Osteoblast (primary cell): ENCODE measurements at regions not wholly inside any gene's neighbourhood (a gene's known extent, or its start where the extent isn't known, plus 50 kb on each side); places are given as distances from the start of the nearest gene placed in this dataset.
A peak's percentile ranks its signal among the peaks of the same experiment; 100 is the strongest.

Experiments
- DNase-seq: peaks from one replicate; pipeline ENCODE4 v3.0.0; 2011; ENCODE audit warnings: low spot score, mixed read lengths; ENCODE audit not compliant: insufficient read length; ENCODE audit errors: missing footprints
- H2AFZ ChIP-seq: 2 replicates; pipeline ENCODE4 v1.6.0; 2011; ENCODE audit warnings: mild to moderate bottlenecking, low read length
- H3K27ac ChIP-seq: 2 replicates; pipeline ENCODE4 v1.5.1; 2011; ENCODE audit warnings: mild to moderate bottlenecking, low read depth, low read length, moderate library complexity
- H3K27me3 ChIP-seq: 2 replicates; pipeline ENCODE4 v1.6.0; 2012; ENCODE audit warnings: mild to moderate bottlenecking, control low read depth, inconsistent platforms, low read length, moderate library complexity; ENCODE audit not compliant: insufficient read depth
- H3K36me3 ChIP-seq: 2 replicates; pipeline ENCODE4 v1.5.1; 2011; ENCODE audit warnings: mild to moderate bottlenecking, low read length, control low read depth, moderate library complexity; ENCODE audit not compliant: insufficient read depth
- H3K4me1 ChIP-seq: 2 replicates; pipeline ENCODE4 v1.5.1; 2011; ENCODE audit warnings: mild to moderate bottlenecking, low read length, control low read depth, moderate library complexity; ENCODE audit not compliant: insufficient read depth
- H3K4me2 ChIP-seq: 2 replicates; pipeline ENCODE4 v1.6.0; 2011; ENCODE audit warnings: mild to moderate bottlenecking, low read length; ENCODE audit not compliant: insufficient read depth
- H3K4me3 ChIP-seq: fragments of 200-600 bp; sonication (generic); 3 replicates; pipeline ENCODE4 v1.5.1; 2012; ENCODE audit warnings: mild to moderate bottlenecking, low read length, inconsistent platforms; ENCODE audit not compliant: insufficient read depth
- H3K79me2 ChIP-seq: 2 replicates; pipeline ENCODE4 v1.6.0; 2012; ENCODE audit warnings: mild to moderate bottlenecking, low read length, control low read depth, inconsistent platforms; ENCODE audit not compliant: insufficient read depth
- H3K9me3 ChIP-seq: 2 replicates; pipeline ENCODE4 v1.5.1; 2011; ENCODE audit warnings: low read depth, low read length, control low read depth
- H4K20me1 ChIP-seq: 2 replicates; pipeline ENCODE4 v1.6.0; 2012; ENCODE audit warnings: mild to moderate bottlenecking, low read length, control low read depth; ENCODE audit not compliant: insufficient read depth
- TF ChIP-seq, protein P1 (sequence below): IDR thresholded peaks from 2 replicates; pipeline ENCODE4 v1.5.1; 2011; ENCODE audit warnings: mild to moderate bottlenecking, low read depth, low read length, moderate library complexity; ENCODE audit errors: extremely low read depth

DNA sequence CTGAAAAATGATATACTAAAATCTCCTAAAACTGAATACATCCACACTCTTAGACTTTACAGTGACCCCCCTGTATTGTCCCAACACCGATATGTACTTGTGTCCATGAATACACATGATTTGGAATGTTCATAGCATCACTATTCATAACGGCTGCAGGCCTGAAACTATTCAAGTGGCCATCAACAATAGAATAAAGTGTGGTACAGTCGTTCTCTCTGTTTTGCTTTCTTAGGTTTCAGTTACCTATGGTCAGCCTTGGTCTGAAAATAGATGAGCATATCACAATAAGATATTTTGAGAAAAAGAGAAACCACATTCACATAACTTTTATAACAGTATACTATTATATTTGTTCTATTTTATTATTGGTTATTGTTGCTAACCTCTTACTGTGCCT, 150.6 kb downstream of the ASCL4 start:
- Histone ChIP-seq H4K20me1 (no peaks in the 10 kb centered on the region), H3K4me1 (no peaks in the 10 kb centered on the region), H3K27ac (no peak overlapping the region), H3K79me2 (no peaks in the 10 kb centered on the region), H3K27me3 (no peaks in the 10 kb centered on the region), H2AFZ (no peak overlapping the region), H3K36me3 (no peaks in the 10 kb centered on the region), H3K4me2 (no peak overlapping the region), H3K9me3 (no peaks in the 10 kb centered on the region), H3K4me3 (no peak overlapping the region)
- TF ChIP-seq, protein P1, sequence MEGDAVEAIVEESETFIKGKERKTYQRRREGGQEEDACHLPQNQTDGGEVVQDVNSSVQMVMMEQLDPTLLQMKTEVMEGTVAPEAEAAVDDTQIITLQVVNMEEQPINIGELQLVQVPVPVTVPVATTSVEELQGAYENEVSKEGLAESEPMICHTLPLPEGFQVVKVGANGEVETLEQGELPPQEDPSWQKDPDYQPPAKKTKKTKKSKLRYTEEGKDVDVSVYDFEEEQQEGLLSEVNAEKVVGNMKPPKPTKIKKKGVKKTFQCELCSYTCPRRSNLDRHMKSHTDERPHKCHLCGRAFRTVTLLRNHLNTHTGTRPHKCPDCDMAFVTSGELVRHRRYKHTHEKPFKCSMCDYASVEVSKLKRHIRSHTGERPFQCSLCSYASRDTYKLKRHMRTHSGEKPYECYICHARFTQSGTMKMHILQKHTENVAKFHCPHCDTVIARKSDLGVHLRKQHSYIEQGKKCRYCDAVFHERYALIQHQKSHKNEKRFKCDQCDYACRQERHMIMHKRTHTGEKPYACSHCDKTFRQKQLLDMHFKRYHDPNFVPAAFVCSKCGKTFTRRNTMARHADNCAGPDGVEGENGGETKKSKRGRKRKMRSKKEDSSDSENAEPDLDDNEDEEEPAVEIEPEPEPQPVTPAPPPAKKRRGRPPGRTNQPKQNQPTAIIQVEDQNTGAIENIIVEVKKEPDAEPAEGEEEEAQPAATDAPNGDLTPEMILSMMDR, result no peak
- no peak for DNase-seq

DNA sequence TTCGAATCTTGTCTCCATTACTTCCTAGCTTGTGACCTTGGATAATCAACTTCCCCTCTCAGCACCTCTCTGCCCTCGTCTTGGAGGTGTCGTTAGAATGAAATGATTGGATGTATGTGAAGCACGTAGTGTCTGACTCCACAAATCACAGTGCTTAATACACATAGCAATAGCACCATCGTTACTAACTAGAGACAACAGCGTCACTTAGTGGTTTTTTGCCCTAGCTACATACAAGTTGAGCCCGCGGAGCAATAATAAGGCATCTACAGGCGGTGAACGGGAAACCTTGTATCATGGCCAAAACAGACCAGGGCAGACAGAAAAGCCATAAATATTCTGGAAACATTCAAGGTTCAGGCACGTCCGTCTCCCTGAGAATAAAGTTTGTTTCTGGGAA, 154.9 kb downstream of the ASCL4 start:
- Histone ChIP-seq H3K79me2 (no peaks in the 10 kb centered on the region), H3K27me3 (peaks cover 4% of the 10 kb centered on the region), H3K4me1 (no peaks in the 10 kb centered on the region), H3K27ac (no peak overlapping the region), H3K4me2 (no peak overlapping the region), H3K4me3 (no peak overlapping the region), H3K9me3 (no peaks in the 10 kb centered on the region), H3K36me3 (no peaks in the 10 kb centered on the region), H2AFZ (no peak overlapping the region), H4K20me1 (no peaks in the 10 kb centered on the region)
- DNase-seq, result no peak
- TF ChIP-seq, protein P1, result peak; percentile 61

DNA sequence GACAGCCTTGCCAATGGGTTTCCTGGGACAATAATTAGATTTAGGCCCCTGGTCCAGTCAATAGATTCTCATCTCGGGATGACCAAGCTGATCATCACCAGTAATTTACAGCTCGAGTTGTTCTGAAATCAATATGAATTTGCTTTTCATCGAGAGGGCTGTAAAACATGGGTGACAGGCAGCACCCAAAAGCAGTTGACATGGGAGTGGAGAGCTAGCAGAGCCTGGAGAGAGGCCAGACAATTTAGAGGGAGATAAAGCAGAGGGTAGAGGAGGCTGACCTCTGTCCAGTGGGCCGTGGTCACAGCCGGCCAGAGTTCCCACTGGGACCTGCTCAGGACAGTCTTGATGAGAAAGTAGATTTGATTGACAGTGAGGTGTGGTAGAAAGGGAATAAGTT, 157.3 kb downstream of the ASCL4 start:
- peaks cover 4% of the 10 kb centered on the region for H3K27me3 ChIP-seq
- no peak for DNase-seq
- TF ChIP-seq, protein P1, result no peak

DNA sequence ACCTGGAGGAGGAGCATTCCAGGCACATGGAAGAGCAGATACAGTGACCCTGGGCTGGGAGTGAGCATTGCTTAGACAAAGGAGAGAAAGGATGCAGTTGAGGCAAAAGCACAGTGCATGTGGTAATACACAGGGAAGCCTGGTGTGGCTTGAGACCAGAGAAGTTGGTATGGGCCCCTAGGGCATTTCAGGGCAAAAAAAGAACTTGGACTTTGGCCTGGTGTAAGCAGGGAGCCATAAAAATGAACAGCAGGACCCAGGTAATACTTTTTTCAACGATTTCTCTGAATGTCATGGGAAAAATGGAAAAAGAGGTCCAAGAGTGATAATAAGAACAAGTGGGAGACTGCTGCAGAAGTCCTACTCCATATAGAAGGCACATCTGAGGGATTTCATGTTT, 163.9 kb downstream of the ASCL4 start:
- Histone ChIP-seq H3K36me3 (no peaks in the 10 kb centered on the region), H3K4me3 (no peak overlapping the region), H3K27ac (no peak overlapping the region), H3K4me1 (no peaks in the 10 kb centered on the region), H3K27me3 (no peaks in the 10 kb centered on the region), H3K79me2 (no peaks in the 10 kb centered on the region), H3K9me3 (no peaks in the 10 kb centered on the region), H2AFZ (no peak overlapping the region), H3K4me2 (no peak overlapping the region), H4K20me1 (no peaks in the 10 kb centered on the region)
- TF ChIP-seq, protein P1, result no peak
- DNase-seq, result no peak

More for the DNA sequence above, 157.3 kb downstream of the ASCL4 start:
- no peak overlapping the region for H3K27ac ChIP-seq
- no peaks in the 10 kb centered on the region for H4K20me1 ChIP-seq
- H3K4me3 ChIP-seq, result no peak overlapping the region
- H3K4me2 ChIP-seq, result no peak overlapping the region
- H3K79me2 ChIP-seq, result no peaks in the 10 kb centered on the region
- H3K9me3 ChIP-seq, result no peaks in the 10 kb centered on the region
- no peaks in the 10 kb centered on the region for H3K4me1 ChIP-seq
- H3K36me3 ChIP-seq, result no peaks in the 10 kb centered on the region
- no peak overlapping the region for H2AFZ ChIP-seq
